HT-29 (cell line): ENCODE measurements at regions not wholly inside any gene's neighbourhood (a gene's known extent, or its start where the extent isn't known, plus 50 kb on each side); places are given as distances from the start of the nearest gene placed in this dataset.

Experiments
- DNase-seq: peaks from one replicate; pipeline ENCODE4 v3.0.0-alpha.2; 2015; ENCODE audit warnings: low spot score

GRCh38 chr12:63090716-63091115 is 60.3 kb downstream of the AVPR1A start:
- no peak for DNase-seq

- no peak for DNase-seq
Observed at GRCh38 chr12:63086149-63086915, 64.7 kb downstream of the AVPR1A start.

- no peak for DNase-seq
Observed at GRCh38 chr12:63085120-63085519, 65.9 kb downstream of the AVPR1A start.

GRCh38 chr12:63084501-63084900 is 66.5 kb downstream of the AVPR1A start:
- DNase-seq: no peak

GRCh38 chr12:63083046-63083445 is 68.0 kb downstream of the AVPR1A start:
- DNase-seq: peak; percentile 65

- DNase-seq: no peak
Observed at GRCh38 chr12:63079791-63080502, 71.1 kb downstream of the AVPR1A start.

GRCh38 chr12:63078906-63079305 is 72.1 kb downstream of the AVPR1A start:
- DNase-seq: no peak

- no peak for DNase-seq
Observed at GRCh38 chr12:63075376-63076060, 75.5 kb downstream of the AVPR1A start.

GRCh38 chr12:63070709-63071108 is 80.3 kb downstream of the AVPR1A start:
- DNase-seq: no peak

GRCh38 chr12:63069860-63070617 is 81.0 kb downstream of the AVPR1A start:
- DNase-seq: no peak

GRCh38 chr12:63068857-63069442 is 82.1 kb downstream of the AVPR1A start:
- DNase-seq: peak; percentile 81

GRCh38 chr12:63066782-63067181 is 84.2 kb downstream of the AVPR1A start:
- no peak for DNase-seq

- no peak for DNase-seq
Observed at GRCh38 chr12:63066136-63066535, 84.9 kb downstream of the AVPR1A start.

- no peak for DNase-seq
Observed at GRCh38 chr12:63064080-63064479, 86.9 kb downstream of the AVPR1A start.

GRCh38 chr12:63056649-63057048 is 94.4 kb downstream of the AVPR1A start:
- no peak for DNase-seq

GRCh38 chr12:63052696-63053095 is 98.3 kb downstream of the AVPR1A start:
- DNase-seq: no peak

GRCh38 chr12:63047146-63047545 is 103.9 kb downstream of the AVPR1A start:
- DNase-seq: no peak

- no peak for DNase-seq
Observed at GRCh38 chr12:63045020-63045860, 105.8 kb downstream of the AVPR1A start.

GRCh38 chr12:63042646-63043045 is 107.7 kb upstream of the PPM1H start:
- DNase-seq: no peak

GRCh38 chr12:63041601-63042000 is 106.7 kb upstream of the PPM1H start:
- no peak for DNase-seq
